ENCODE measurements at regions not wholly inside any gene's neighbourhood (a gene's known extent, or its start where the extent isn't known, plus 50 kb on each side); places are given as distances from the start of the nearest gene placed in this dataset.
A peak's percentile ranks its signal among the peaks of the same experiment; 100 is the strongest.

DNA sequence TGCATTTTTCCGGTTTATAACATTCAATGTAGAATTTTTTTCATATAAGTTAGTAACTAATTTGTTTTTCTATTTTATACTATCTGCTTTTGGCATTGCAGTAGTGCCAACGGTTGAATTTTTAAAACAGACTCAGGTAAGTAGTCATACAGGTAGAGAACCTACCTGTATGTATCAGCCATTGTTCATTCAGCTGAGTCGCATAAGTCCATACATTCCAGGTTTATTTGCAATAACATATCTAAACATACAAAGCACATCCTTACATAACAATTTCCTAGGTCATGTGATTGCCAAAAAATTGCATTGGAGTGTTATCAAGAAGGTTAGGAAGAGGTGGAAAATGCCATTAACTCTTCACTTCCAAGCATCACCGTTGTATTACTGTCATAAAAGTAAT lies 1059.3 kb upstream of the CNTN5 start (continued):
- TF ChIP-seq YY1 (IDR thresholded peaks at IDR 0.05) (no peak), TAF1 (conservative IDR thresholded peaks at IDR 0.05) (no peak), FOXA2 (IDR thresholded peaks at IDR 0.05) (no peak), MAX (IDR thresholded peaks at IDR 0.05) (no peak), GABPA (IDR thresholded peaks at IDR 0.05 in 1 of 2, conservative IDR thresholded peaks at IDR 0.05 in 1 of 2) (no peak), RXRA (IDR thresholded peaks at IDR 0.05) (no peak), JUND (IDR thresholded peaks at IDR 0.05) (no peak), SP1 (IDR thresholded peaks at IDR 0.05) (no peak), HNF4A (conservative IDR thresholded peaks at IDR 0.05) (no peak)
- TF ChIP-seq, protein P1, sequence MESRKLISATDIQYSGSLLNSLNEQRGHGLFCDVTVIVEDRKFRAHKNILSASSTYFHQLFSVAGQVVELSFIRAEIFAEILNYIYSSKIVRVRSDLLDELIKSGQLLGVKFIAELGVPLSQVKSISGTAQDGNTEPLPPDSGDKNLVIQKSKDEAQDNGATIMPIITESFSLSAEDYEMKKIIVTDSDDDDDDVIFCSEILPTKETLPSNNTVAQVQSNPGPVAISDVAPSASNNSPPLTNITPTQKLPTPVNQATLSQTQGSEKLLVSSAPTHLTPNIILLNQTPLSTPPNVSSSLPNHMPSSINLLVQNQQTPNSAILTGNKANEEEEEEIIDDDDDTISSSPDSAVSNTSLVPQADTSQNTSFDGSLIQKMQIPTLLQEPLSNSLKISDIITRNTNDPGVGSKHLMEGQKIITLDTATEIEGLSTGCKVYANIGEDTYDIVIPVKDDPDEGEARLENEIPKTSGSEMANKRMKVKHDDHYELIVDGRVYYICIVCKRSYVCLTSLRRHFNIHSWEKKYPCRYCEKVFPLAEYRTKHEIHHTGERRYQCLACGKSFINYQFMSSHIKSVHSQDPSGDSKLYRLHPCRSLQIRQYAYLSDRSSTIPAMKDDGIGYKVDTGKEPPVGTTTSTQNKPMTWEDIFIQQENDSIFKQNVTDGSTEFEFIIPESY (IDR thresholded peaks at IDR 0.05) = no peak

DNA sequence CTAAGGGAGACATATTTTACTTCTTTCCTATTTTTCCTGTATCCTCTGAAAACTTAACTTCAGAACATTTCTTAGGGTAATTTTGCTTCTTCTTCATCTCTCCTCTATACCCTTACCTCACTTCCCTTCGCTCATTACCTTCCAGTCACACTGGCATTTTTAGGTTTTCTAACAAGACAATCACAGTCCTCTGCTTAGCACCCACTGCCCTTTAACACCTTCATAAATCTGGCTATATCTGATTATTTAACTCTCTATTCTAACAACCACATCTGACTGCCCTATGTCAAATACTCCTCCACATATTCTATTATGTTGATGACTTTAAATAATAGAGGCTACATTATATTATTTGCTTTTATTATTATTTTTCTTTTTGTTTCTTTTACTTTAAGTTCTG lies 1058.0 kb upstream of the CNTN5 start:
- no peak overlapping the region for H3K4me3 ChIP-seq (ENCODE audit: low read depth in 1 of 3, low read length in 3 of 3)
- H3K4me1 ChIP-seq (ENCODE audit: control insufficient read depth in 4 of 4, insufficient read depth in 4 of 4, low read length in 3 of 4) = no peaks in the 10 kb centered on the region
- DNase-seq (ENCODE audit: low spot score) = no peak
- 0% methylated on average over 1 of the region's 1 CpG for WGBS
- TF ChIP-seq, protein P2, sequence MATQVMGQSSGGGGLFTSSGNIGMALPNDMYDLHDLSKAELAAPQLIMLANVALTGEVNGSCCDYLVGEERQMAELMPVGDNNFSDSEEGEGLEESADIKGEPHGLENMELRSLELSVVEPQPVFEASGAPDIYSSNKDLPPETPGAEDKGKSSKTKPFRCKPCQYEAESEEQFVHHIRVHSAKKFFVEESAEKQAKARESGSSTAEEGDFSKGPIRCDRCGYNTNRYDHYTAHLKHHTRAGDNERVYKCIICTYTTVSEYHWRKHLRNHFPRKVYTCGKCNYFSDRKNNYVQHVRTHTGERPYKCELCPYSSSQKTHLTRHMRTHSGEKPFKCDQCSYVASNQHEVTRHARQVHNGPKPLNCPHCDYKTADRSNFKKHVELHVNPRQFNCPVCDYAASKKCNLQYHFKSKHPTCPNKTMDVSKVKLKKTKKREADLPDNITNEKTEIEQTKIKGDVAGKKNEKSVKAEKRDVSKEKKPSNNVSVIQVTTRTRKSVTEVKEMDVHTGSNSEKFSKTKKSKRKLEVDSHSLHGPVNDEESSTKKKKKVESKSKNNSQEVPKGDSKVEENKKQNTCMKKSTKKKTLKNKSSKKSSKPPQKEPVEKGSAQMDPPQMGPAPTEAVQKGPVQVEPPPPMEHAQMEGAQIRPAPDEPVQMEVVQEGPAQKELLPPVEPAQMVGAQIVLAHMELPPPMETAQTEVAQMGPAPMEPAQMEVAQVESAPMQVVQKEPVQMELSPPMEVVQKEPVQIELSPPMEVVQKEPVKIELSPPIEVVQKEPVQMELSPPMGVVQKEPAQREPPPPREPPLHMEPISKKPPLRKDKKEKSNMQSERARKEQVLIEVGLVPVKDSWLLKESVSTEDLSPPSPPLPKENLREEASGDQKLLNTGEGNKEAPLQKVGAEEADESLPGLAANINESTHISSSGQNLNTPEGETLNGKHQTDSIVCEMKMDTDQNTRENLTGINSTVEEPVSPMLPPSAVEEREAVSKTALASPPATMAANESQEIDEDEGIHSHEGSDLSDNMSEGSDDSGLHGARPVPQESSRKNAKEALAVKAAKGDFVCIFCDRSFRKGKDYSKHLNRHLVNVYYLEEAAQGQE (IDR thresholded peaks at IDR 0.05) = no peak
- H3K27me3 ChIP-seq (ENCODE audit: control insufficient read depth in 4 of 4, insufficient read depth in 4 of 4, low read length in 3 of 4) = peaks cover 0 to 2% (median 0%) of the 10 kb centered on the region in 4 donors
- H3K9me3 ChIP-seq (ENCODE audit: control insufficient read depth in 4 of 4, low read length in 3 of 4) = no peaks in the 10 kb centered on the region
- no peaks in the 10 kb centered on the region for H3K36me3 ChIP-seq (ENCODE audit: control insufficient read depth in 4 of 4, insufficient read depth in 3 of 4, low read depth in 1 of 4, low read length in 3 of 4)
- H3K27ac ChIP-seq (ENCODE audit: low read depth in 1 of 2, low read length in 2 of 2) = no peak overlapping the region
- H3K9ac ChIP-seq (ENCODE audit: low read depth in 1 of 2, low read length in 2 of 2) = no peak overlapping the region

DNA sequence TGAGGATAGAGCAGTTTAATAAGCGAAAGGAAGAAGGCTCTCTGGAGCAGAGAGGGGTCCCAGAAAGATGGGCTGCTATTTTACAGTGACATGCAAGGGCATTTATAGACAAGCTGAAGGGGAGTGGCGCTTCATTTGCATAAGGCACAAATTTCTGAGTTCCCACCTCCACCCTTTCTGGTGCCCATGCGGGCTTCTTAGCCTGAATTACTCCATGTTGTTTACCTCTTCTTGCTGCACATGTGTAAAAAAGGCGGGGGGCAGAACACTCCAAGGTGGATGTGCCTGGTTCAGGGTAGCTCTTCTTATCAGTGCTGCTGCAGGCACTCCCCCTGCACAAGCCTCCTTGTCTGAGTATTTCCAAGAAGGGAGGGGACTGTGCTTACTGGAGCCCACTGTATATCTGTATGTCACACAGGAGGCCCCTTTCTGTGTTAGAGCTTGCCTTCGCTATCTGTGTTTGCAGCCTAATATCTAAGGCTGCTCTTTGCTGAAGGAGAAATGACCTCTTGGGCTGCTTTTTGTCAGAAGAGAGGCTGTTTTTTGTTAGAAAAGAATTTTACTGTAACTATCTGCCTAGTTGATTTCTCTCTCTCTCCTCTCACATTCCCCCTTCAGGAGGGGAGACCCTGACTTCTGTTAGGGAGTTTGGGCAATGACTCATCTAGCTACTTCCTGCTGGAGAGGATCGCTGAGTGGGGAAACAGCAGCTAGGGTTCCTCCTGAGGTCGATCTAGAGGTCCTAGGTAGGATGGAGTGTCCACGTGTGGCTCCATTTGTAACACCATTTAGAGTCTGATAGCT lies 1057.0 kb upstream of the CNTN5 start:
- Histone ChIP-seq H3K36me3 (ENCODE audit: control insufficient read depth in 4 of 4, insufficient read depth in 3 of 4, low read depth in 1 of 4, low read length in 3 of 4) (no peaks in the 10 kb centered on the region), H3K27ac (ENCODE audit: low read depth in 1 of 2, low read length in 2 of 2) (no peak overlapping the region), H3K9ac (ENCODE audit: low read depth in 1 of 2, low read length in 2 of 2) (no peak overlapping the region), H3K4me1 (ENCODE audit: control insufficient read depth in 4 of 4, insufficient read depth in 4 of 4, low read length in 3 of 4) (no peaks in the 10 kb centered on the region), H3K9me3 (ENCODE audit: control insufficient read depth in 4 of 4, low read length in 3 of 4) (no peaks in the 10 kb centered on the region), H3K4me3 (ENCODE audit: low read depth in 1 of 3, low read length in 3 of 3) (no peak overlapping the region), H3K27me3 (ENCODE audit: control insufficient read depth in 4 of 4, insufficient read depth in 4 of 4, low read length in 3 of 4) (peaks cover 0 to 2% (median 0%) of the 10 kb centered on the region in 4 donors)
- peak; percentile 54 for DNase-seq (ENCODE audit: low spot score)
- 58% methylated on average over 8 of the region's 8 CpGs for WGBS
- TF ChIP-seq, protein P2 (IDR thresholded peaks at IDR 0.05) = no peak
- no peak for TF ChIP-seq HNF4A (conservative IDR thresholded peaks at IDR 0.05)
- no peak for TF ChIP-seq NR2F2 (IDR thresholded peaks at IDR 0.05)
- no peak for TF ChIP-seq EGR1 (IDR thresholded peaks at IDR 0.05; ENCODE audit: low read depth in 2 of 2)
- no peak for TF ChIP-seq SP1 (IDR thresholded peaks at IDR 0.05)
- no peak for TF ChIP-seq ATF3 (IDR thresholded peaks at IDR 0.05)
- no peak for TF ChIP-seq RAD21 (IDR thresholded peaks at IDR 0.05)
